Thoracic aorta (tissue), 2 donors: ENCODE measurements at regions not wholly inside any gene's neighbourhood (a gene's known extent, or its start where the extent isn't known, plus 50 kb on each side); places are given as distances from the start of the nearest gene placed in this dataset.

Experiments used
- ATAC-seq: fragments of 150-250 bp; one replicate; pipeline ENCODE4 v1.8.0; 2017; ENCODE audit warnings: low read depth; ENCODE audit not compliant: insufficient number of reproducible peaks, low FRiP score
- DNase-seq: peaks from one replicate; pipeline ENCODE4 v3.0.0-alpha.2; 2020; ENCODE audit warnings: low spot score
- H3K27ac ChIP-seq, 2 donors: fragments of 200-600 bp; sonication (generic); 1 replicate in 1 of 2; 2 replicates in 1 of 2; pipeline ENCODE4 v1.5.1; 2016; ENCODE audit warnings: mild to moderate bottlenecking in 2 of 2, moderate library complexity in 2 of 2
- H3K27me3 ChIP-seq: fragments of 200-600 bp; sonication (generic); replicated peaks from 2 replicates; pipeline ENCODE4 v1.6.0; 2016; ENCODE audit warnings: mild to moderate bottlenecking; ENCODE audit not compliant: insufficient read depth
- H3K36me3 ChIP-seq: fragments of 200-600 bp; sonication (generic); one replicate; pipeline ENCODE4 v1.5.1; 2016
- H3K4me1 ChIP-seq, 2 donors: fragments of 200-600 bp; sonication (generic); 1 replicate in 1 of 2; 2 replicates in 1 of 2; pipeline versions ENCODE4 v1.5.1 to v1.6.0; 2016; ENCODE audit warnings: low read depth in 2 of 2, mild to moderate bottlenecking in 1 of 2; ENCODE audit not compliant: control insufficient read depth in 1 of 2
- H3K4me3 ChIP-seq: fragments of 200-600 bp; sonication (generic); 2 replicates; pipeline ENCODE4 v1.5.1; 2016; ENCODE audit warnings: mild to moderate bottlenecking
- H3K9me3 ChIP-seq: fragments of 200-600 bp; sonication (generic); 2 replicates; pipeline ENCODE4 v1.5.1; 2016
- CTCF ChIP-seq: fragments of 200-600 bp; sonication (generic); IDR thresholded peaks from one replicate; pipeline ENCODE4 v1.5.1; 2019; ENCODE audit warnings: antibody characterized with exemption

DNA sequence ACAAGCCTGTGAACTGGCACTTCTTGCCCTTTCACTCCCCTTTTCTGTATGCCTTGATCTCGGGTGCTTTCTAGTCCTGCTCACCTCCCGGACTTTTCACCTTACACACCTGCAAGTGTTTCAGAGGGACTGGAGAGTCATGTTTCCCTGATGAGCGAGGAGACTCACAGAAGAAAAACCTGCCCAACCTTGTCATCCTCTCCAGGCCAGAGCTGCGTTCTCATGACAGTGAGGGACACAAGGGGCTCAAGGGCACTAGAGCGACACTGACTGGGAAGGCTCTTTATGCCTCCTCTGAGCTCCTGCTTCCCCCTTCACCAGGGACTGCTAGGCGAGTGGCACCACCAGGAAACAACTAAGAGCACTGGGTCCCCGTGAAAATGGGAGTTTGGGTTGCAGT is 376.9 kb upstream of the RPS23 start:
- TF ChIP-seq CTCF: no peak
- ATAC-seq (no peak), DNase-seq (no peak)
- Histone ChIP-seq H3K27ac (no peak overlapping the region), H3K27me3 (no peaks in the 10 kb centered on the region), H3K4me3 (no peak overlapping the region), H3K9me3 (no peaks in the 10 kb centered on the region), H3K4me1 (peaks cover 0 to 10% of the 10 kb centered on the region in 2 donors), H3K36me3 (no peaks in the 10 kb centered on the region)

GRCh38 chr5:82649943-82650342 is 371.8 kb upstream of the RPS23 start:
- no peak overlapping the region for H3K27ac ChIP-seq
- TF ChIP-seq CTCF: no peak
- no peak for DNase-seq
- H3K4me3 ChIP-seq: no peak overlapping the region
- no peak for ATAC-seq
- no peaks in the 10 kb centered on the region for H3K27me3 ChIP-seq
- no peaks in the 10 kb centered on the region for H3K36me3 ChIP-seq
- no peaks in the 10 kb centered on the region for H3K4me1 ChIP-seq
- no peaks in the 10 kb centered on the region for H3K9me3 ChIP-seq

DNA sequence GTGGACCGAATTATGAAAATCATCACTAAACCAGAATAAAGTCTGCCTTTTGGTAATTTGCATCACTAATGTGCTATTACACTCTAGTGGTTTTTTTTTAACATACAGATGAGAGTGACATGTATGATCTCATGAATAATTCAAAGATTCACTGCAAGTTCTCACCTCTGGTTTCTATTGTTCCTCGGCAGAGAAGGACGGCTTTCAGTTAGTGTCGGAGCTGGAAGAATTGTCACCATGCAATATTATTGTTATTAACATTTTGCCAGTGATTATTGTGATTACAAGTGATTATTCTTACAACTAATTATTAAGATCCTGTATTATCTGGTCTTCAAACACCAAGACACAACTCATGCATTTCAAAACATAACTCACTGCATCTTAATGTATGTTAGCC is 366.6 kb upstream of the RPS23 start:
- no peak overlapping the region for H3K4me3 ChIP-seq

DNA sequence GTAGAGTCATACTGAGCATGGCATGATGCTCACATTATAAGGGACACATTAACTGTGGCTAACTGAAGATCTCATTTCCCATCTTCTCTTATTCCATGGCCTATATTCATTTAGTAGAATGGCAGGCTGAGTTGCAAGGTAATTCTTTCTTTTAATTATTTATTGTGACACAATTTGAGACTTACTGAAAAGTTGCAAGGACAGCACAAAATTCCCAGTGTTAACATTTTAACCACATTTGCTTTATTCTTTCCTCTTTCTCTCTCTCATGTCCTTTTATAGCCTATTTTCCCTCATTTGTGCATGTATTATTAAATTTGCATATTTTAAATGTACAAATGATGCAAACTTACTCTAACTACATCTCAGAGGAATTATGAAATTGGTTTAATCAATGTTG is 366.1 kb upstream of the RPS23 start:
- no peaks in the 10 kb centered on the region for H3K27me3 ChIP-seq
- ATAC-seq (no peak), DNase-seq (no peak)
- no peaks in the 10 kb centered on the region for H3K36me3 ChIP-seq
- no peak for TF ChIP-seq CTCF
- H3K9me3 ChIP-seq: no peaks in the 10 kb centered on the region
- peaks cover 5 to 28% of the 10 kb centered on the region in 2 donors for H3K4me1 ChIP-seq
- no peak overlapping the region for H3K4me3 ChIP-seq
- no peak overlapping the region for H3K27ac ChIP-seq

More for the DNA sequence above, 366.6 kb upstream of the RPS23 start:
- DNase-seq (no peak), ATAC-seq (no peak)
- Histone ChIP-seq H3K27ac (no peak overlapping the region), H3K9me3 (no peaks in the 10 kb centered on the region), H3K36me3 (no peaks in the 10 kb centered on the region), H3K27me3 (no peaks in the 10 kb centered on the region), H3K4me1 (peaks cover 5 to 22% of the 10 kb centered on the region in 2 donors)
- TF ChIP-seq CTCF: no peak

DNA sequence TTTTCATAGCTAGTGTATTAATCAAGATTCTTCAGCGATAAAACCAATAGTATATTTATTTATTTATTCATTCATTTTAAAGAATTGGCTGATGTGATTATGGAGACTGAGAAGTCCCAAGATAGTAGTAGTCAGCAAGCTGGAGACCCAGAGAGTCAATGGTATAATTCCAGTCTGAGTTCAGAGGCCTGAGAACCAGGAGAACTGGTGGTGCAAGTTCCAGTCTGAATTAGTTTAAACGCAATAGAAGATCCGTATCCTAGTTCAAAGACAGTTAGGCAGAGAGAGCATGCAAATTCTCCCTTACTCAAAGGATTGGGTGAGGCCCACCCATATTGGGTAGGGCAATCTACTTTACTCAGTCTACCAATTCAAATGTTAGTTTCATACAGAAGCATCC is 364.2 kb upstream of the RPS23 start:
- no peak for TF ChIP-seq CTCF
- H3K27me3 ChIP-seq: no peaks in the 10 kb centered on the region
- ATAC-seq (no peak), DNase-seq (no peak)
- no peak overlapping the region for H3K4me3 ChIP-seq
- H3K27ac ChIP-seq: no peak overlapping the region
- H3K9me3 ChIP-seq: no peaks in the 10 kb centered on the region
- H3K4me1 ChIP-seq: peaks cover 11 to 45% of the 10 kb centered on the region in 2 donors
- no peaks in the 10 kb centered on the region for H3K36me3 ChIP-seq
